ENCODE measurements at regions not wholly inside any gene's neighbourhood (a gene's known extent, or its start where the extent isn't known, plus 50 kb on each side); places are given as distances from the start of the nearest gene placed in this dataset.
A peak's percentile ranks its signal among the peaks of the same experiment; 100 is the strongest.

DNA sequence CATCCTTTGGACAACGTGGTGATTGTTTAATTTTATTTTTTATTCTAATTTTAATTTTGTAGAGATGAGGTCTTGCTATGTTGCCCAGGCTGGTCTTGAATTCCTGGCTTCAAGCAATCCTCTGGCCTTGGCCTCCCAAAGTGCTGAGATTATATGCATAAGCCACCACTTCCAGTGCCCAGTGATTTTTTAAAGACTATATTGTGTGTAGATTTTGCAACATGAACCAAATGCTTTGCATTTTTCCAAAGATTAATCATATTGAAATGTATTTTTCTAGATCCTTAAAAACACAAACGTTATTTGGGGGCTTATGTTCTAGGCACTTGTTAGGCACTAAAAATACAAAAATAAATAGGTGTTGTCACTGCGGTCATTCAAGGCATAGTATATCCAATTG, 117.6 kb upstream of the CCN2 start:
- peaks cover 5% of the 10 kb centered on the region; the same call in 1 of the 2 replicates for H3K36me3 Mint-ChIP-seq (ENCODE audit: low read depth)
- H3K4me3 Mint-ChIP-seq, result no peak overlapping the region
- H3K27ac Mint-ChIP-seq, result no peak overlapping the region
- no peaks in the 10 kb centered on the region for H3K27me3 Mint-ChIP-seq (ENCODE audit: insufficient read depth)
- H3K4me1 Mint-ChIP-seq (ENCODE audit: low read depth), result peaks cover 55% of the 10 kb centered on the region
- H3K9me3 Mint-ChIP-seq, result no peaks in the 10 kb centered on the region
- no peak for DNase-seq
- TF ChIP-seq CTCF (IDR thresholded peaks at IDR 0.05), result no peak

DNA sequence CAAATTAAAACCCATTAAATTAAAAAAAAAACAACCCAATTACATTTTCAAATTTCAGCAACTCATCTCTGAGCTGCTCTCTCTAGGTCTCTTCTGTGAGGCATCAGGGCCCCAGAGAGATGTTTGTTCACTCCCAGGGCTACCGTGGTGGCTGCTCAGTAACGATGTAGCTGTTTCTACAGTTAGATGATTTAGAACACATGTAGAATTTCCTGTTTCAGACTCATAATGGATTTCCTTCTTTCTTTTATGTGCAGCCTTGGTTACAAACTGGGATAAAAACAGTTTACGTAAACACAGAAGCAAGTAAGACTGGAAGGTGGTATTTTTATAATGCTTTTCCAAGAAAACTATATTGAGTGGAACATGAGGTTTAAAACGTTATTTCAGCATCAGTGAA, 116.1 kb upstream of the CCN2 start:
- Mint-ChIP-seq H3K4me3 (no peak overlapping the region), H3K4me1 (ENCODE audit: low read depth) (peaks cover 63% of the 10 kb centered on the region), H3K27ac (peak overlapping the region; percentile 73), H3K36me3 (ENCODE audit: low read depth) (peaks cover 5% of the 10 kb centered on the region; the same call in 1 of the 2 replicates), H3K27me3 (ENCODE audit: insufficient read depth) (no peaks in the 10 kb centered on the region), H3K9me3 (no peaks in the 10 kb centered on the region)
- DNase-seq, result peak; percentile 27
- no peak for TF ChIP-seq CTCF (IDR thresholded peaks at IDR 0.05)

GRCh38 chr6:132065556-132065955, 114.4 kb upstream of the CCN2 start:
- Mint-ChIP-seq H3K27ac (peak overlapping the region; percentile 42), H3K9me3 (no peaks in the 10 kb centered on the region), H3K4me1 (ENCODE audit: low read depth) (peaks cover 78% of the 10 kb centered on the region), H3K4me3 (no peak overlapping the region), H3K27me3 (ENCODE audit: insufficient read depth) (no peaks in the 10 kb centered on the region), H3K36me3 (ENCODE audit: low read depth) (peaks cover 5% of the 10 kb centered on the region; the same call in 1 of the 2 replicates)
- TF ChIP-seq CTCF (IDR thresholded peaks at IDR 0.05), result no peak
- no peak for DNase-seq

DNA sequence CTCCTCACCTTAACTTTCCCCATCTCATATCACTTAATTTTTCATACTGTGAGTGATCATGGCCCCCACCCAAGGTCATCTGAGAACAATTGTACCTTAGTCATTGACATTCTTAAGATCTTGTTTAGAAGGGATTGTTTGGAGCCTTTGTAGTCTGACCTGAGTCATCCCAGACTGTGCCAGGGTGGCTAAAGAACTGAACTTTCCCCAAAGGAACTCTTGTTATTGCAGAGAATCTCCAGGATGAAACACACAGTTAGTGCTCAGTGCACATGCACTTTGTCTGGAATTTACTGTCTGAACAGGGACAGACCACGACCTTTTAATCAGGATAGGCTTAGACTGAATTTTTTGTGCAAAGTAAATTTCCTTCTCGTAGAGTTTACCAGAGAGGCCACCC, 112.6 kb upstream of the CCN2 start:
- Mint-ChIP-seq H3K36me3 (ENCODE audit: low read depth) (peaks cover 5% of the 10 kb centered on the region; the same call in 1 of the 2 replicates), H3K27ac (peak overlapping the region; percentile 83), H3K4me1 (ENCODE audit: low read depth) (peaks cover 87% of the 10 kb centered on the region), H3K4me3 (peak overlapping the region; percentile 45), H3K9me3 (no peaks in the 10 kb centered on the region), H3K27me3 (ENCODE audit: insufficient read depth) (no peaks in the 10 kb centered on the region)
- TF ChIP-seq CTCF (IDR thresholded peaks at IDR 0.05), result no peak
- DNase-seq, result peak; percentile 68

DNA sequence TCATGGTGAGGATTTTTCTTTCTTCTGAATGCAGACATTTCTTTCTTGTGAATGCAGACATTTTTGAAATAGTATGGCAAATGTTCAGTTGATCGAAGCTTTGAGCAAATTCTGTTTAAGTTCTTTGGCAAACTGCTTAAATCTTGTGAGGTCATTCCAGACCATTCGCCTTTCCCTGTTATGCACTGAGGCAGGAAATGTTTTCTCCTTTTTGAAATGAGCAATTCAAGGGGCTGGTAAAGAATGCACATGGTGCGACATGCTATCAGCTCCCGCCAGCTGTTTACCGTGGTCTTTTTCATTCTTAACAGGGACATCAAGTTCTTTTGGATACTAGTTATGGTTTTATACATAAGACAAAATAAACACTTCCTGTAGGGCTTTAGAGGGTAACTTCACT, 112.0 kb upstream of the CCN2 start:
- no peak for DNase-seq
- peaks cover 91% of the 10 kb centered on the region for H3K4me1 Mint-ChIP-seq (ENCODE audit: low read depth)
- peaks cover 5% of the 10 kb centered on the region; the same call in 1 of the 2 replicates for H3K36me3 Mint-ChIP-seq (ENCODE audit: low read depth)
- H3K9me3 Mint-ChIP-seq, result no peaks in the 10 kb centered on the region
- TF ChIP-seq CTCF (IDR thresholded peaks at IDR 0.05), result no peak
- peak overlapping the region; percentile 83 for H3K27ac Mint-ChIP-seq
- no peaks in the 10 kb centered on the region for H3K27me3 Mint-ChIP-seq (ENCODE audit: insufficient read depth)
- H3K4me3 Mint-ChIP-seq, result peak overlapping the region; percentile 45

GRCh38 chr6:132062626-132063025, 111.5 kb upstream of the CCN2 start:
- Mint-ChIP-seq H3K4me3 (no peak overlapping the region; the same call in 1 of the 2 replicates), H3K4me1 (ENCODE audit: low read depth) (peaks cover 94% of the 10 kb centered on the region), H3K9me3 (no peaks in the 10 kb centered on the region), H3K27ac (peak overlapping the region; percentile 83), H3K27me3 (ENCODE audit: insufficient read depth) (no peaks in the 10 kb centered on the region), H3K36me3 (ENCODE audit: low read depth) (peaks cover 5% of the 10 kb centered on the region; the same call in 1 of the 2 replicates)
- TF ChIP-seq CTCF (IDR thresholded peaks at IDR 0.05), result no peak
- DNase-seq, result no peak

Data from HFFc6 (cell line).